ENCODE measurements at regions not wholly inside any gene's neighbourhood (a gene's known extent, or its start where the extent isn't known, plus 50 kb on each side); places are given as distances from the start of the nearest gene placed in this dataset.

DNA sequence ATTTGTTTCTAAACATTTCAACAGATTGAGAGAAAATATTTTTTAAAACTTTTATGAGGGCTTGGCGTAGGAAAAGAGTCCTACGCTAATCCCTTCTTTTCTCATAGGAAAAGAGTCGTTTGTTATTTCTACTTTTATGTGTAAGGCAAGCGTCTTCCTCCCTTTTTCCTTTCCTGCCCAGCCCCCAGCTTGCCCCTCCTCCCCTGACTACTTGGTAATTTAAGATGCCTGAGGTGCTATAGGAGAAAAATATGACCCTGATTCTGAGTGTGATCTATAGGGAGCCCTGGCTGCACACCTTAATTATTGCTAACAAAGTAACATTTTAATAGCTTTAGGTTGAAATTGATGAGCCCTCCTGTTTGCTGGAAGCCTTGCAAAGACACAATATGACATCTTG lies 373.6 kb downstream of the PBX1 start:
- no peak overlapping the region for H2AK9ac ChIP-seq (replicated peaks; ENCODE audit: low read depth, low read length, poor library complexity)
- no peaks in the 10 kb centered on the region for H4K20me1 ChIP-seq (ENCODE audit: insufficient read depth, low read length)
- no peak overlapping the region for H2BK5ac ChIP-seq (ENCODE audit: low read depth, low read length, poor library complexity, severe bottlenecking)
- no peak overlapping the region for H2AK5ac ChIP-seq (ENCODE audit: low read depth, low read length)
- in situ Hi-C loops (cut with MboI; ENCODE audit: low sequenced_read_pairs) = no loop called here
- WGBS, 2 experiments (ENCODE audit: extremely low coverage in 2 of 2, insufficient read length in 1 of 2) = no CpG with 5 or more reads among the region's 4 CpGs
- no peaks in the 10 kb centered on the region for H3K79me1 ChIP-seq (ENCODE audit: low read depth in 1 of 2, low read length in 2 of 2)
- POLR2A ChIA-PET (ENCODE audit: unreplicated experiment) = no interaction called here
- H3K27me3 ChIP-seq (ENCODE audit: control insufficient read depth, insufficient read depth, low read length) = no peaks in the 10 kb centered on the region
- H3K4me3 ChIP-seq (ENCODE audit: insufficient read depth, low read depth, low read length) = no peak overlapping the region
- H3K56ac ChIP-seq (ENCODE audit: extremely low read depth, insufficient read depth, low read length) = no peak overlapping the region
- no peak overlapping the region for H2BK120ac ChIP-seq (ENCODE audit: low read depth, low read length)
- H3K4ac ChIP-seq (ENCODE audit: low read depth, low read length) = no peak overlapping the region
- H2BK15ac ChIP-seq (ENCODE audit: low read depth, low read length) = no peak overlapping the region
- no peak overlapping the region for H4K91ac ChIP-seq (ENCODE audit: insufficient read depth, low read depth, low read length)
- H3K4me1 ChIP-seq (ENCODE audit: control insufficient read depth, insufficient read depth, low read length) = no peaks in the 10 kb centered on the region
- BruUV-seq (replicated peaks) = no TSS peak
- no peak overlapping the region for H4K8ac ChIP-seq (ENCODE audit: low read depth in 2 of 2, low read length in 2 of 2)
- no peak overlapping the region for H3K4me2 ChIP-seq (ENCODE audit: low read depth, low read length)
- intact Hi-C loops (cut with micrococcal nuclease) = no loop called here
- DNase-seq = no peak
- H3K27ac ChIP-seq (ENCODE audit: insufficient read depth, low read length) = no peak overlapping the region
- no peak overlapping the region for H4K5ac ChIP-seq (ENCODE audit: low read depth, low read length)
- CTCF ChIA-PET = interaction anchor here (0.7 kb wide), 1 partner anchor 77 kb away, joined by 3 read pairs; no protein-coding TSS in a partner anchor
- no peaks in the 10 kb centered on the region for H3K9me1 ChIP-seq (ENCODE audit: insufficient read depth, low read length)
- H3K36me3 ChIP-seq (ENCODE audit: control insufficient read depth, insufficient read depth, low read length) = no peaks in the 10 kb centered on the region
- no peak for ATAC-seq (ENCODE audit: low read depth)
- TF ChIP-seq MAFK (IDR thresholded peaks at IDR 0.05; ENCODE audit: low read depth, low read length) = no peak
- no peak for TF ChIP-seq MAZ (IDR thresholded peaks at IDR 0.05; ENCODE audit: borderline replicate concordance, low read depth, low read length)
- TF ChIP-seq, protein P1, sequence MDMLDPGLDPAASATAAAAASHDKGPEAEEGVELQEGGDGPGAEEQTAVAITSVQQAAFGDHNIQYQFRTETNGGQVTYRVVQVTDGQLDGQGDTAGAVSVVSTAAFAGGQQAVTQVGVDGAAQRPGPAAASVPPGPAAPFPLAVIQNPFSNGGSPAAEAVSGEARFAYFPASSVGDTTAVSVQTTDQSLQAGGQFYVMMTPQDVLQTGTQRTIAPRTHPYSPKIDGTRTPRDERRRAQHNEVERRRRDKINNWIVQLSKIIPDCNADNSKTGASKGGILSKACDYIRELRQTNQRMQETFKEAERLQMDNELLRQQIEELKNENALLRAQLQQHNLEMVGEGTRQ (IDR thresholded peaks at IDR 0.05; ENCODE audit: low read depth, low read length) = no peak
- no peak for TF ChIP-seq RAD21 (IDR thresholded peaks at IDR 0.05; ENCODE audit: low read length)
- TF ChIP-seq, protein P2, sequence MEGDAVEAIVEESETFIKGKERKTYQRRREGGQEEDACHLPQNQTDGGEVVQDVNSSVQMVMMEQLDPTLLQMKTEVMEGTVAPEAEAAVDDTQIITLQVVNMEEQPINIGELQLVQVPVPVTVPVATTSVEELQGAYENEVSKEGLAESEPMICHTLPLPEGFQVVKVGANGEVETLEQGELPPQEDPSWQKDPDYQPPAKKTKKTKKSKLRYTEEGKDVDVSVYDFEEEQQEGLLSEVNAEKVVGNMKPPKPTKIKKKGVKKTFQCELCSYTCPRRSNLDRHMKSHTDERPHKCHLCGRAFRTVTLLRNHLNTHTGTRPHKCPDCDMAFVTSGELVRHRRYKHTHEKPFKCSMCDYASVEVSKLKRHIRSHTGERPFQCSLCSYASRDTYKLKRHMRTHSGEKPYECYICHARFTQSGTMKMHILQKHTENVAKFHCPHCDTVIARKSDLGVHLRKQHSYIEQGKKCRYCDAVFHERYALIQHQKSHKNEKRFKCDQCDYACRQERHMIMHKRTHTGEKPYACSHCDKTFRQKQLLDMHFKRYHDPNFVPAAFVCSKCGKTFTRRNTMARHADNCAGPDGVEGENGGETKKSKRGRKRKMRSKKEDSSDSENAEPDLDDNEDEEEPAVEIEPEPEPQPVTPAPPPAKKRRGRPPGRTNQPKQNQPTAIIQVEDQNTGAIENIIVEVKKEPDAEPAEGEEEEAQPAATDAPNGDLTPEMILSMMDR (conservative IDR thresholded peaks at IDR 0.05; ENCODE audit: low read depth, low read length) = no peak
- TF ChIP-seq CHD1 (IDR thresholded peaks at IDR 0.05; ENCODE audit: low read depth, low read length) = no peak
- TF ChIP-seq MXI1 (IDR thresholded peaks at IDR 0.05; ENCODE audit: borderline replicate concordance, low read depth, low read length) = no peak
- TF ChIP-seq CEBPB (IDR thresholded peaks at IDR 0.05; ENCODE audit: low read depth, low read length) = no peak
- TF ChIP-seq POLR2A (IDR thresholded peaks at IDR 0.05; ENCODE audit: low read depth, low read length) = no peak
- no peak for TF ChIP-seq RFX5 (IDR thresholded peaks at IDR 0.05; ENCODE audit: low read depth, low read length)
- no peak for TF ChIP-seq FOS (IDR thresholded peaks at IDR 0.05; ENCODE audit: low read depth, low read length)
- TF ChIP-seq RCOR1 (IDR thresholded peaks at IDR 0.05; ENCODE audit: insufficient replicate concordance, low read length) = no peak
- no peak for TF ChIP-seq SMC3 (IDR thresholded peaks at IDR 0.05; ENCODE audit: low read depth, low read length)
- TF ChIP-seq BHLHE40 (IDR thresholded peaks at IDR 0.05; ENCODE audit: low read depth, low read length) = no peak
- no peak overlapping the region for H3K14ac ChIP-seq (replicated peaks; ENCODE audit: low read depth, low read length)
- dilution Hi-C loops (cut with HindIII; ENCODE audit: low sequenced_read_pairs, unreplicated experiment) = no loop called here
- no peak overlapping the region for H2AFZ ChIP-seq (replicated peaks; ENCODE audit: low read length, poor library complexity)
- H2BK20ac ChIP-seq (ENCODE audit: low read depth, low read length) = no peak overlapping the region
- H3K9me3 ChIP-seq (ENCODE audit: control insufficient read depth, insufficient read depth, low read length) = no peaks in the 10 kb centered on the region
- no peak overlapping the region for H3K23ac ChIP-seq (ENCODE audit: low read depth, low read length)
- H3K9ac ChIP-seq (ENCODE audit: low read depth, low read length) = no peak overlapping the region
- H3K18ac ChIP-seq (ENCODE audit: low read depth, low read length) = no peak overlapping the region

All from IMR-90 (cell line).